ENCODE measurements at regions not wholly inside any gene's neighbourhood (a gene's known extent, or its start where the extent isn't known, plus 50 kb on each side); places are given as distances from the start of the nearest gene placed in this dataset.

DNA sequence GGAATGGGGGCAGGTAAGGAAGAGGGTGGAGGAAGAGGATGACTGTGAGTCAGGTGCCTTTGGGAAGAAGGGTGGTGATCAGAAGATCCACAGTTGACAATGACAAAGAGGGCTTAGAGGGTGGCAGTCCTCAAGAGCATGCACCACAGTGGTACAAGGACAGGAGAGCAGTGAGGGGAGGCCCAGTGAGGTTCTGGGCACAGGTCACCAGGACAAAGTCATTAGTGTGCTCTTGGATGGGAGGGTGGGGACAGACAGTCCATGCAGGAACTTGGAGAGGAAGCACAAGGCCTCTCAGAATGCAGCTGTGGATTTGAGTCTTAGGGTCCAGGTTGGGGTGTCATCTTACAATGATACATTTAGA is 75.1 kb downstream of the RHOU start:
- Histone ChIP-seq H3K4me3 (ENCODE audit: low read depth, low read length) (no peak overlapping the region), H3K27ac (no peak overlapping the region), H3K27me3 (ENCODE audit: insufficient read depth, low read depth, severe bottlenecking) (no peaks in the 10 kb centered on the region), H3K36me3 (no peaks in the 10 kb centered on the region), H3K9me3 (ENCODE audit: severe bottlenecking) (no peaks in the 10 kb centered on the region)
- no peak for DNase-seq
- TF ChIP-seq, protein P1, sequence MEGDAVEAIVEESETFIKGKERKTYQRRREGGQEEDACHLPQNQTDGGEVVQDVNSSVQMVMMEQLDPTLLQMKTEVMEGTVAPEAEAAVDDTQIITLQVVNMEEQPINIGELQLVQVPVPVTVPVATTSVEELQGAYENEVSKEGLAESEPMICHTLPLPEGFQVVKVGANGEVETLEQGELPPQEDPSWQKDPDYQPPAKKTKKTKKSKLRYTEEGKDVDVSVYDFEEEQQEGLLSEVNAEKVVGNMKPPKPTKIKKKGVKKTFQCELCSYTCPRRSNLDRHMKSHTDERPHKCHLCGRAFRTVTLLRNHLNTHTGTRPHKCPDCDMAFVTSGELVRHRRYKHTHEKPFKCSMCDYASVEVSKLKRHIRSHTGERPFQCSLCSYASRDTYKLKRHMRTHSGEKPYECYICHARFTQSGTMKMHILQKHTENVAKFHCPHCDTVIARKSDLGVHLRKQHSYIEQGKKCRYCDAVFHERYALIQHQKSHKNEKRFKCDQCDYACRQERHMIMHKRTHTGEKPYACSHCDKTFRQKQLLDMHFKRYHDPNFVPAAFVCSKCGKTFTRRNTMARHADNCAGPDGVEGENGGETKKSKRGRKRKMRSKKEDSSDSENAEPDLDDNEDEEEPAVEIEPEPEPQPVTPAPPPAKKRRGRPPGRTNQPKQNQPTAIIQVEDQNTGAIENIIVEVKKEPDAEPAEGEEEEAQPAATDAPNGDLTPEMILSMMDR (IDR thresholded peaks at IDR 0.05; ENCODE audit: low read depth, low read length), result no peak

DNA sequence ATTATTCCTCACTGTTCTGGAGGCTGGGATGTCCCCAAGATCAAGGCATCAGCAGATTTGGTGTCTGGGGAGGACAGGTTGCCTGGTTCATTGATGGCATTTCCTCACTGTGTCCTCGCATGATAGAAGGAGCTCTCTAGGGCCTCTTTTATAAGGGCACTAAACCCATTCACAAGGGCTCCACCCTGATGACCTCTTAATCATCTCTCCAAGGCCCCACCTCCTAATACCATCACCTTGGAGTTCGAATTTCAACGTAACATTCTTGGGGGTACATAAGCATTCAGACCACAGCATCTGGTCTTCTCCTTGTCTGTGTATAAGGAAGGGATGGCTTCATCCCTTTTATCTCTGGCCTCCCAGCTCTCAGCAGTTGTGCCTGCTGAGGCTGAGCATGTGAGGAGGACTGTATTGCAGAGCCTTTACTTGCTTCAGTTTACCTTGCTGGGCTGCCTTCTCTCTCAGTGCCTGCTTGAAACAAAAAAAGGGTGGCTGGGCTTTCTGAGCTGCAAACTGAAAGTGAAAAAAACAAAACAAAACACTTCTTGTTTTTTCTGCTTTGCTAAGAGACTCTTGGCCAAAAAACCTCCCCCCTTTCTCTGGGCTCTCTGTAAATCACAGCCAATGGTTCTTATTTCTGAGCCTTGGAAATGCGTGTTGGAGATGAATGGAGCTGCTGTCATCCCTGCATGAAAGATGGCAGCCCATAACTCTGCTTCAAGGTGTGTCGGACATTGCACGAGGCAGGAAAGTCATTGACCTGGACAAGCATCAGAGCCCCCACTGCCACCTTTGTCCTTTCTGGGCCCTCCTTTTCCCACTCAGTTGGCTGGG is 75.8 kb downstream of the RHOU start:
- no peaks in the 10 kb centered on the region for H3K9me3 ChIP-seq (ENCODE audit: severe bottlenecking)

DNA sequence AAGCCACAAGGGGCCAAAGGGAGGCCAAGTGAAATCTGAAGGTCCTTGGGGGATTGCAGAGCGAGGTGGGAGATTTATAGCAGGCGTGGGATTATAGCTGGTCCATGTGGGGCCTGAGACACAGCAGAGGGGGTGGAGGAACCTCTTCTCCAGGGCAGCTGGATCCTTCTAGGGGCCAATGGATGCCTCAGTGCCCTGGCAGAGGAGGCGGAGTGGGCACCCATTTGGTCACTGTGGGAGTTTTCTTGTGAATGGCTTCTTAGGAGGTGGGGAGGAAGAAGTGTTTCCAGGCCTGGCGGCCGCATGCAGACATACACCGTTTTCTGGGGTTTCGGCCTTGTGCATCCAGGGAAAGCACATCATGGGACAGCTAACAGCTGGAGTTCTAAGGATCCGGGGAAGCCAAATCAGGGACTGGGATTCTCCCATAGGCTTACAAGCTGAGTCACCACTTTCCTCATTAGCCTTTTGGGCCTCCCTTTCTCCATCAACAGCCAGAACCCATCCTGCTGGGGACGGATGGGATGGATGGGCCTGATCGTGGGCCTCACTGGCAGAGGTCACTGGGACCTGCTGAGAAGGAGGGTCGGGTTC is 76.5 kb downstream of the RHOU start:
- no peak overlapping the region for H3K4me3 ChIP-seq (ENCODE audit: low read depth, low read length)
- no peak for DNase-seq
- TF ChIP-seq, protein P1 (IDR thresholded peaks at IDR 0.05; ENCODE audit: low read depth, low read length), result no peak
- no peaks in the 10 kb centered on the region for H3K27me3 ChIP-seq (ENCODE audit: insufficient read depth, low read depth, severe bottlenecking)
- no peaks in the 10 kb centered on the region for H3K9me3 ChIP-seq (ENCODE audit: severe bottlenecking)
- no peaks in the 10 kb centered on the region for H3K36me3 ChIP-seq
- no peak overlapping the region for H3K27ac ChIP-seq

More for the DNA sequence above, 75.8 kb downstream of the RHOU start:
- no peak for DNase-seq
- TF ChIP-seq, protein P1 (IDR thresholded peaks at IDR 0.05; ENCODE audit: low read depth, low read length), result no peak
- Histone ChIP-seq H3K4me3 (ENCODE audit: low read depth, low read length) (no peak overlapping the region), H3K36me3 (no peaks in the 10 kb centered on the region), H3K27ac (no peak overlapping the region), H3K27me3 (ENCODE audit: insufficient read depth, low read depth, severe bottlenecking) (no peaks in the 10 kb centered on the region)

DNA sequence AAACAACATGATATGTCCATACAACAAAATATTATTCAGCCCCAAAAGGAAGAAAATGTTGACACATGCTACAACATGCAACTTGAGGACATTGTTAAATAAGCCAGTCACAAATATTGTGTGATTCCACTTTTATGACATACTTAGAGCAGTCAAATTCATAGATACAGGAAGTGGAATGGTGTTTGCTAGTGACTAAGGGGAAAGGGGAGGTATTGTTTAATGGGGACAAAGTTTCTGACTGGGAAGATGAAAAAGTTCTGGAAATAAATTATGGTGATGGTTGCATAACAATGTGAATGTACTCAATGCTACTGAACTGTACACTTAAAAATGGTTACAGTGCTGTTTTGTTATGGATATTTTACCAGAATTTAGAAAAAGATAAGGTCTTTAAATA is 77.7 kb downstream of the RHOU start:
- TF ChIP-seq, protein P1 (IDR thresholded peaks at IDR 0.05; ENCODE audit: low read depth, low read length), result no peak
- Histone ChIP-seq H3K4me3 (ENCODE audit: low read depth, low read length) (no peak overlapping the region), H3K27ac (no peak overlapping the region), H3K27me3 (ENCODE audit: insufficient read depth, low read depth, severe bottlenecking) (no peaks in the 10 kb centered on the region), H3K36me3 (no peaks in the 10 kb centered on the region), H3K9me3 (ENCODE audit: severe bottlenecking) (no peaks in the 10 kb centered on the region)
- no peak for DNase-seq

DNA sequence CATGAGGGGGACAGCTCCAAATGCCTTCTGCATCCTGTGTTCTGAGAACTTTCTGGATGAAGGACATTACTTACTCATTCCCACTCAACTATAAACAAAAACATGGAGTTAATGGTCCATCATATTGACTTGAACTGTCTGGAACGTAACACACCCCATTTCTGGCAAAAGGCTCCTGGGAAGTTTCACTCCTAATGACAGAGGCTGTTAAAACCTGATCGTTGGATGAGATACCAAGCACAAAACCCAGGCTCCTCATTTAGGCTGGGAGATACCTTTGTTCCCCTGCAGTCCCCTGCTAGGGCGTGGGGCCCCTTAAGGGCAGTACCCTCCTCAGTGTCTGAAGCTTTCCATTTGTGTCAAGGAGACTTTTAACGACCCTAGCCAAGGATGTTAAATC is 78.9 kb downstream of the RHOU start:
- DNase-seq, result no peak
- Histone ChIP-seq H3K9me3 (ENCODE audit: severe bottlenecking) (no peaks in the 10 kb centered on the region), H3K27me3 (ENCODE audit: insufficient read depth, low read depth, severe bottlenecking) (no peaks in the 10 kb centered on the region), H3K4me3 (ENCODE audit: low read depth, low read length) (no peak overlapping the region), H3K27ac (no peak overlapping the region), H3K36me3 (no peaks in the 10 kb centered on the region)
- TF ChIP-seq, protein P1 (IDR thresholded peaks at IDR 0.05; ENCODE audit: low read depth, low read length), result no peak
